Gastrocnemius medialis (tissue), 4 donors: ENCODE measurements at regions not wholly inside any gene's neighbourhood (a gene's known extent, or its start where the extent isn't known, plus 50 kb on each side); places are given as distances from the start of the nearest gene placed in this dataset.

ENCODE experiments used
- POLR2A ChIP-seq, 2 donors: fragments of 450-650 bp; IDR thresholded peaks; one replicate each; pipeline ENCODE4 v1.6.1; 2017; ENCODE audit warnings: antibody characterized with exemption in 2 of 2, mild to moderate bottlenecking in 2 of 2, moderate library complexity in 2 of 2
- TF ChIP-seq, protein P1 (sequence below), 5 experiments: fragments of 450-650 bp in 3 of 5; fragments of 200-600 bp in 2 of 5; sonication (generic) in 2 of 5; IDR thresholded peaks in 4 of 5; conservative IDR thresholded peaks in 1 of 5; 1 replicate in 4 of 5; 2 replicates in 1 of 5; pipeline ENCODE4 v1.5.1; 2016 to 2019; ENCODE audit warnings: antibody characterized with exemption in 5 of 5, mild to moderate bottlenecking in 3 of 5, moderate library complexity in 3 of 5

DNA sequence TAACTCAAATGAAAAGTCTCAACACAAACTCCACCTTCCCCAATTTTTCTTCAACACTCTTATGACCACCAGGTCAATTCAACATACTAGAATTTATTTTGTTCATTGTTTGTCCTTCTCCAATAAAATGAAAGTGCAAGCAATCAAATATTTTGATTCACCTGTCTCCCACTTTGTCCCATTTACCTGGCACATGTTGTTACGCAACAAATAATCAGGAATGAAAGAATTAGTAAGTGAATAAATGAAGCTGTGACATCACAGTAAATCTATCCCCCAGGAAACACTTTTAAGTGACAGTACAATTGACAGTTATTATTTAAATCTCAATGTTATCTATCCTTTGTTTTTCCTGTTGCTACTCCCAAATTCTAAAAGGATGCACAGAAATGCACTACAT lies 393.7 kb upstream of the OPRM1 start:
- TF ChIP-seq, protein P1, sequence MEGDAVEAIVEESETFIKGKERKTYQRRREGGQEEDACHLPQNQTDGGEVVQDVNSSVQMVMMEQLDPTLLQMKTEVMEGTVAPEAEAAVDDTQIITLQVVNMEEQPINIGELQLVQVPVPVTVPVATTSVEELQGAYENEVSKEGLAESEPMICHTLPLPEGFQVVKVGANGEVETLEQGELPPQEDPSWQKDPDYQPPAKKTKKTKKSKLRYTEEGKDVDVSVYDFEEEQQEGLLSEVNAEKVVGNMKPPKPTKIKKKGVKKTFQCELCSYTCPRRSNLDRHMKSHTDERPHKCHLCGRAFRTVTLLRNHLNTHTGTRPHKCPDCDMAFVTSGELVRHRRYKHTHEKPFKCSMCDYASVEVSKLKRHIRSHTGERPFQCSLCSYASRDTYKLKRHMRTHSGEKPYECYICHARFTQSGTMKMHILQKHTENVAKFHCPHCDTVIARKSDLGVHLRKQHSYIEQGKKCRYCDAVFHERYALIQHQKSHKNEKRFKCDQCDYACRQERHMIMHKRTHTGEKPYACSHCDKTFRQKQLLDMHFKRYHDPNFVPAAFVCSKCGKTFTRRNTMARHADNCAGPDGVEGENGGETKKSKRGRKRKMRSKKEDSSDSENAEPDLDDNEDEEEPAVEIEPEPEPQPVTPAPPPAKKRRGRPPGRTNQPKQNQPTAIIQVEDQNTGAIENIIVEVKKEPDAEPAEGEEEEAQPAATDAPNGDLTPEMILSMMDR (IDR thresholded peaks at IDR 0.05 in 4 of 5, conservative IDR thresholded peaks at IDR 0.05 in 1 of 5), result no peak
- TF ChIP-seq POLR2A (IDR thresholded peaks at IDR 0.05), result no peak
